ENCODE measurements at regions not wholly inside any gene's neighbourhood (a gene's known extent, or its start where the extent isn't known, plus 50 kb on each side); places are given as distances from the start of the nearest gene placed in this dataset.

DNA sequence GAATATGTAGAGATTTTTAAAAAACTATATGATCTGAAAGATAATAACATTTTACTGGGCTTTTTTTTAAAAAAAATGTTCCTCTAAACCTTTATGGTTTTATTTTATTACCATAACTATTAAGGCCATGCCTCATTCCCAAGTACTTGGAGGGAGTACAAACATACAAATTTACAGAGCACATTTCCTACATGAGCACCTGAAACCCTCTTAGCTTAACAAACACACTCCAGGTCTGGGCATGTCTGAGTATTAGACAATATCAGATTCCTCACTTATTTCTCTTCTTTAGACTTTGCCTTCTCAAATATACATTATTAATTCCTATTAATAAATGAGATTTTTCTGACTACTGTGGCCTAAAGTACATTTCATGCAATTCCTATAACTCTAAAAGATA lies 319.2 kb downstream of the SLCO4C1 start:
- DNase-seq (ENCODE audit: extremely low read depth, insufficient read length) = no peak
- H3K36me3 ChIP-seq (ENCODE audit: control insufficient read depth, insufficient read depth, low read length) = no peaks in the 10 kb centered on the region
- TF ChIP-seq, protein P1, sequence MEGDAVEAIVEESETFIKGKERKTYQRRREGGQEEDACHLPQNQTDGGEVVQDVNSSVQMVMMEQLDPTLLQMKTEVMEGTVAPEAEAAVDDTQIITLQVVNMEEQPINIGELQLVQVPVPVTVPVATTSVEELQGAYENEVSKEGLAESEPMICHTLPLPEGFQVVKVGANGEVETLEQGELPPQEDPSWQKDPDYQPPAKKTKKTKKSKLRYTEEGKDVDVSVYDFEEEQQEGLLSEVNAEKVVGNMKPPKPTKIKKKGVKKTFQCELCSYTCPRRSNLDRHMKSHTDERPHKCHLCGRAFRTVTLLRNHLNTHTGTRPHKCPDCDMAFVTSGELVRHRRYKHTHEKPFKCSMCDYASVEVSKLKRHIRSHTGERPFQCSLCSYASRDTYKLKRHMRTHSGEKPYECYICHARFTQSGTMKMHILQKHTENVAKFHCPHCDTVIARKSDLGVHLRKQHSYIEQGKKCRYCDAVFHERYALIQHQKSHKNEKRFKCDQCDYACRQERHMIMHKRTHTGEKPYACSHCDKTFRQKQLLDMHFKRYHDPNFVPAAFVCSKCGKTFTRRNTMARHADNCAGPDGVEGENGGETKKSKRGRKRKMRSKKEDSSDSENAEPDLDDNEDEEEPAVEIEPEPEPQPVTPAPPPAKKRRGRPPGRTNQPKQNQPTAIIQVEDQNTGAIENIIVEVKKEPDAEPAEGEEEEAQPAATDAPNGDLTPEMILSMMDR (IDR thresholded peaks at IDR 0.05; ENCODE audit: insufficient read depth, low read length, poor library complexity, severe bottlenecking) = no peak
- H3K27me3 ChIP-seq (replicated peaks; ENCODE audit: control insufficient read depth, insufficient read depth, low read length) = no peaks in the 10 kb centered on the region
- no peak overlapping the region for H3K4me3 ChIP-seq (replicated peaks; ENCODE audit: low read depth, low read length)

DNA sequence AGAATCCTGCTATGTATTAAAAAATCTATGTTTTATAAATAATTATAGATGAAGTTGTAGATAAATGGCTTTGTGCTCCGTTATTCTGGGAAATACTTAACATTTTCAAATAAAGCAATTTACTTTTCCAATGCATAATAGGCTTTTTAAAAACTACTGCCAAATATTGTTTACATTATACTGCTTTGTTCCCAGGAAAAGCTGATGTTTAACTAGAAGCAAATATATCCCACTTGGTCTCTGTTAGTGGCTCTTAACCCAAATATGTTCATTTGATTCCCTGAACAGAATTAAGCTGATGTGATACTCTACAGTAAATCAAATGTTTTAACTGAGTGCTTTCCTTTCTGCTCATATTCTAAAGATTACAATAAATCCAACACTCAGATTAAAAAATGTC lies 326.3 kb downstream of the SLCO4C1 start:
- H3K36me3 ChIP-seq (ENCODE audit: control insufficient read depth, insufficient read depth, low read length) = no peaks in the 10 kb centered on the region
- H3K27me3 ChIP-seq (replicated peaks; ENCODE audit: control insufficient read depth, insufficient read depth, low read length) = no peaks in the 10 kb centered on the region
- H3K4me3 ChIP-seq (replicated peaks; ENCODE audit: low read depth, low read length) = no peak overlapping the region
- no peak for DNase-seq (ENCODE audit: extremely low read depth, insufficient read length)
- TF ChIP-seq, protein P1 (IDR thresholded peaks at IDR 0.05; ENCODE audit: insufficient read depth, low read length, poor library complexity, severe bottlenecking) = no peak

DNA sequence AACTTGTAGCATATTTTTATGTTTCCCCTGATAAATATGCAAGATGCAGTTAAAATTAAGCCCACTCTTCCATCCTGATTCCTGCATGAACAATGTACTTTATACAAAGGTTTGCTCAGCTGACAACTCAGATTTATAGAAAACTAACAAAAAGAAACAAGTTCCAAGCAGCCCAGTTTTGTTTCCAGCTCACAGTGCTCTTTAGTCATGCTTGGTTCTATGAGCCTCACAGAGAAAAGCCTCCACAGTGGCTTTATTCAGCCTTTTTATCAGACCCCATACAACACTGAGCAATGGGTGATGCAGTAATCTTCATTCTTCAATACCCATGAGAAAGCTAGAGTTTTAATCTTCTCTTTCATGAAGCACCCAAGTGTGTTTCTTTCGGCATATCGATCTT lies 329.6 kb downstream of the SLCO4C1 start:
- Histone ChIP-seq H3K36me3 (ENCODE audit: control insufficient read depth, insufficient read depth, low read length) (no peaks in the 10 kb centered on the region), H3K27me3 (replicated peaks; ENCODE audit: control insufficient read depth, insufficient read depth, low read length) (no peaks in the 10 kb centered on the region), H3K4me3 (replicated peaks; ENCODE audit: low read depth, low read length) (no peak overlapping the region)
- TF ChIP-seq, protein P1 (IDR thresholded peaks at IDR 0.05; ENCODE audit: insufficient read depth, low read length, poor library complexity, severe bottlenecking) = no peak
- DNase-seq (ENCODE audit: extremely low read depth, insufficient read length) = no peak

DNA sequence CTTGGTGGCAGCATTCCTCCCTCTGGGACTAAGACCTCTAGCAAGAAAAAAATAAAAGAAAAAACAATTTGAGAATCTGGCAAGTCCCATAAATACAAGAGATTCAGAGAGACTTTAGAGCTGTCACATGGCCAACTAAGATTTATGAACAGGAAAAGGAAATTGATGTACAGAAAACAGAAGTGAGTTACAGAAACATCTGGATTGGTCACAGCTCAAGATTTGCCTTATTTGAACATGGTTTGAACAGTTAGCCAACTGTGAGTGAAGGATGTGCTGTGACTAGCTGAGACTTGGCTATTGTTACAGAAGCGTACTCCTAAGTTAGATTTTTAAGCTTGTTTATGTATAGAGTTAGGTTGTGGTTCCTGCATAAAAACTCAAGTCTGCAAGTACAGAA lies 340.2 kb downstream of the SLCO4C1 start:
- DNase-seq (ENCODE audit: extremely low read depth, insufficient read length) = no peak
- Histone ChIP-seq H3K4me3 (replicated peaks; ENCODE audit: low read depth, low read length) (no peak overlapping the region), H3K27me3 (replicated peaks; ENCODE audit: control insufficient read depth, insufficient read depth, low read length) (no peaks in the 10 kb centered on the region), H3K36me3 (ENCODE audit: control insufficient read depth, insufficient read depth, low read length) (no peaks in the 10 kb centered on the region)
- TF ChIP-seq, protein P1 (IDR thresholded peaks at IDR 0.05; ENCODE audit: insufficient read depth, low read length, poor library complexity, severe bottlenecking) = no peak

DNA sequence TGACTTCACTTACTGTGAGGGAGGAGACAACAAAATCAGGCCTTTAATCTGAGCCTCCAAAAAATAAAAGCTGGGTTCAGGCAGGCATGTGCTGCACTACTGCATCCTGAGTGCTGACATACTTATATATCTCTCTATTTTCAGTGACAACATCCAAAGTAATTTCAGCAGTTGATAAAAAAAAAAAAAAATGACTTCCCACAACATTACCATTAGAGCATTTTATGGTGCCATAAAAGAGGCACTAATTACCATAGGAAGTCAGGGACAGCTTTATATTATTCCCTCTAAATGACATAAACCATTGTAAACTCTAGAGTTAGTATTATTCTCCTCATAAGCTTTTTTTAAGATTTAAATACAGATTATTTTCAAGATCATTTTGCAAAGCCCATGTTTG lies 346.1 kb downstream of the SLCO4C1 start:
- TF ChIP-seq, protein P1 (IDR thresholded peaks at IDR 0.05; ENCODE audit: insufficient read depth, low read length, poor library complexity, severe bottlenecking) = no peak
- H3K4me3 ChIP-seq (replicated peaks; ENCODE audit: low read depth, low read length) = no peak overlapping the region

DNA sequence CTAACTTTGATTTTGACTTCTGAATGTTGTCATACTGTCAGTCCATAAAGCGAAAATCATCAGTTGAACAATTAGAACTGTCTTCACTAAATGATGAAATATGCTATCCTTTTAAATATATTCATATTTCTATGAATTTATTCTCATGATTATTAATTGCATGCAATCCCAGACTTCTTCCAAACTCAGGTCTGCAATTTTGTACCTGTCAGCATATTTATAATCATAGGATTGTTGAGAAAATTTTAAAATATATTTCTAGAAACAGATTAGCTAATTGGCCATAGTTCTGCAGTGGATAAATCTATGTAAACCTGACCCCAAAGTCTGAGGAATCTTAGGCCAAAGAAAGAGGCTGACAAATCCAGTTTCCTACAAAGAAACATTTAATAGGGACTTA lies 347.5 kb downstream of the SLCO4C1 start:
- H3K4me3 ChIP-seq (replicated peaks; ENCODE audit: low read depth, low read length) = no peak overlapping the region
- H3K36me3 ChIP-seq (ENCODE audit: control insufficient read depth, insufficient read depth, low read length) = no peaks in the 10 kb centered on the region
- DNase-seq (ENCODE audit: extremely low read depth, insufficient read length) = no peak
- TF ChIP-seq, protein P1 (IDR thresholded peaks at IDR 0.05; ENCODE audit: insufficient read depth, low read length, poor library complexity, severe bottlenecking) = no peak
- H3K27me3 ChIP-seq (replicated peaks; ENCODE audit: control insufficient read depth, insufficient read depth, low read length) = no peaks in the 10 kb centered on the region

More for the DNA sequence above, 346.1 kb downstream of the SLCO4C1 start:
- no peaks in the 10 kb centered on the region for H3K27me3 ChIP-seq (replicated peaks; ENCODE audit: control insufficient read depth, insufficient read depth, low read length)
- DNase-seq (ENCODE audit: extremely low read depth, insufficient read length) = no peak
- H3K36me3 ChIP-seq (ENCODE audit: control insufficient read depth, insufficient read depth, low read length) = no peaks in the 10 kb centered on the region

Measured in GM06990 (cell line).